Endodermal cell (in vitro differentiated cells): ENCODE measurements at regions not wholly inside any gene's neighbourhood (a gene's known extent, or its start where the extent isn't known, plus 50 kb on each side); places are given as distances from the start of the nearest gene placed in this dataset.

Experiments
- DNase-seq: peaks from one replicate; pipeline ENCODE4 v3.0.0-alpha.2; 2017
- H3K27ac ChIP-seq: 2 replicates; pipeline ENCODE4 v1.5.1; 2013; ENCODE audit warnings: mild to moderate bottlenecking, low read depth, low read length, moderate library complexity
- H3K27me3 ChIP-seq: 2 replicates; pipeline ENCODE4 v1.6.1; 2013; ENCODE audit warnings: mild to moderate bottlenecking, low read length, moderate library complexity; ENCODE audit not compliant: insufficient read depth, control insufficient read depth, poor library complexity, severe bottlenecking
- H3K36me3 ChIP-seq: 2 replicates; pipeline ENCODE4 v1.7.0; 2013; ENCODE audit warnings: mild to moderate bottlenecking, low read length, moderate library complexity; ENCODE audit not compliant: control insufficient read depth, insufficient read depth
- H3K4me1 ChIP-seq: one replicate; pipeline ENCODE4 v1.7.0; 2013; ENCODE audit warnings: low read length; ENCODE audit not compliant: control insufficient read depth, insufficient read depth
- H3K4me3 ChIP-seq: 2 replicates; pipeline ENCODE4 v1.5.1; 2013; ENCODE audit warnings: mild to moderate bottlenecking, low read length, moderate library complexity
- H3K9ac ChIP-seq: 2 replicates; pipeline ENCODE4 v1.6.1; 2013; ENCODE audit warnings: mild to moderate bottlenecking, low read length, moderate library complexity; ENCODE audit not compliant: poor library complexity, severe bottlenecking; ENCODE audit errors: extremely low read depth
- H3K9me3 ChIP-seq: 2 replicates; pipeline ENCODE4 v1.6.1; 2013; ENCODE audit warnings: mild to moderate bottlenecking, low read length, moderate library complexity; ENCODE audit not compliant: control insufficient read depth
- H3K27ac Mint-ChIP-seq: 2 replicates; pipeline ENCODE4 v1.8.0; 2020; ENCODE audit warnings: mixed read lengths
- H3K27me3 Mint-ChIP-seq: 2 replicates; pipeline ENCODE4 v1.8.0; 2021; ENCODE audit warnings: mild to moderate bottlenecking, mixed read lengths; ENCODE audit not compliant: insufficient read depth
- H3K36me3 Mint-ChIP-seq: 2 replicates; pipeline ENCODE4 v1.8.0; 2020; ENCODE audit warnings: low read depth, mixed read lengths
- H3K4me1 Mint-ChIP-seq: 2 replicates; pipeline ENCODE4 v1.8.0; 2020; ENCODE audit warnings: mixed read lengths
- H3K4me3 Mint-ChIP-seq: 2 replicates; pipeline ENCODE4 v1.8.0; 2020; ENCODE audit warnings: mild to moderate bottlenecking, moderate library complexity, mixed read lengths
- H3K9me3 Mint-ChIP-seq: 2 replicates; pipeline ENCODE4 v1.8.0; 2020; ENCODE audit warnings: mild to moderate bottlenecking, mixed read lengths
- WGBS, 2 experiments: methylation state at CpG; one replicate each; pipeline versions ENCODE4 v1.1.5 to v1.1.7; 2013; ENCODE audit warnings: missing lambda C conversion rate in 2 of 2, mixed read lengths in 1 of 2; ENCODE audit not compliant: insufficient coverage in 1 of 2, insufficient read length in 1 of 2; 5-methylcytosine and 5-hydroxymethylcytosine counted together
- TF ChIP-seq, protein P1 (sequence below): fragments of 200-600 bp; sonication (generic); conservative IDR thresholded peaks from 2 replicates; pipeline ENCODE4 v1.5.0; 2021; ENCODE audit warnings: antibody characterized with exemption, mild to moderate bottlenecking

GRCh38 chr4:146041139-146042004 lies 102.7 kb upstream of the ZNF827 start:
- Histone ChIP-seq H3K27me3 (no peaks in the 10 kb centered on the region), H3K4me3 (no peak overlapping the region), H3K27ac (no peak overlapping the region), H3K9ac (no peak overlapping the region), H3K36me3 (no peaks in the 10 kb centered on the region), H3K9me3 (no peaks in the 10 kb centered on the region), H3K4me1 (no peaks in the 10 kb centered on the region)
- Mint-ChIP-seq H3K27me3 (peaks cover 2% of the 10 kb centered on the region), H3K27ac (no peak overlapping the region), H3K4me3 (no peak overlapping the region), H3K9me3 (peaks cover 14% of the 10 kb centered on the region), H3K4me1 (no peaks in the 10 kb centered on the region), H3K36me3 (no peaks in the 10 kb centered on the region)
- WGBS, 2 experiments, result 95 to 100% methylated on average over 1 to 3 of the region's 3 CpGs
- DNase-seq, result no peak
- TF ChIP-seq, protein P1, sequence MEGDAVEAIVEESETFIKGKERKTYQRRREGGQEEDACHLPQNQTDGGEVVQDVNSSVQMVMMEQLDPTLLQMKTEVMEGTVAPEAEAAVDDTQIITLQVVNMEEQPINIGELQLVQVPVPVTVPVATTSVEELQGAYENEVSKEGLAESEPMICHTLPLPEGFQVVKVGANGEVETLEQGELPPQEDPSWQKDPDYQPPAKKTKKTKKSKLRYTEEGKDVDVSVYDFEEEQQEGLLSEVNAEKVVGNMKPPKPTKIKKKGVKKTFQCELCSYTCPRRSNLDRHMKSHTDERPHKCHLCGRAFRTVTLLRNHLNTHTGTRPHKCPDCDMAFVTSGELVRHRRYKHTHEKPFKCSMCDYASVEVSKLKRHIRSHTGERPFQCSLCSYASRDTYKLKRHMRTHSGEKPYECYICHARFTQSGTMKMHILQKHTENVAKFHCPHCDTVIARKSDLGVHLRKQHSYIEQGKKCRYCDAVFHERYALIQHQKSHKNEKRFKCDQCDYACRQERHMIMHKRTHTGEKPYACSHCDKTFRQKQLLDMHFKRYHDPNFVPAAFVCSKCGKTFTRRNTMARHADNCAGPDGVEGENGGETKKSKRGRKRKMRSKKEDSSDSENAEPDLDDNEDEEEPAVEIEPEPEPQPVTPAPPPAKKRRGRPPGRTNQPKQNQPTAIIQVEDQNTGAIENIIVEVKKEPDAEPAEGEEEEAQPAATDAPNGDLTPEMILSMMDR, result no peak

- Mint-ChIP-seq H3K36me3 (no peaks in the 10 kb centered on the region), H3K4me3 (no peak overlapping the region), H3K27me3 (peaks cover 2% of the 10 kb centered on the region), H3K27ac (no peak overlapping the region), H3K4me1 (no peaks in the 10 kb centered on the region), H3K9me3 (peaks cover 14% of the 10 kb centered on the region)
- Histone ChIP-seq H3K27ac (no peak overlapping the region), H3K27me3 (no peaks in the 10 kb centered on the region), H3K9me3 (no peaks in the 10 kb centered on the region), H3K4me1 (no peaks in the 10 kb centered on the region), H3K36me3 (no peaks in the 10 kb centered on the region), H3K4me3 (no peak overlapping the region), H3K9ac (no peak overlapping the region)
- 85% methylated on average over 1 of the region's 1 CpG; no CpG with 5 or more reads in 1 of the 2 experiments for WGBS, 2 experiments
- TF ChIP-seq, protein P1, result no peak
- no peak for DNase-seq
These were observed 102.0 kb upstream of the ZNF827 start for GRCh38 chr4:146040623-146041022.

GRCh38 chr4:146033149-146033548 lies 94.5 kb upstream of the ZNF827 start:
- Mint-ChIP-seq H3K27ac (no peak overlapping the region), H3K36me3 (no peaks in the 10 kb centered on the region), H3K4me1 (peaks cover 21% of the 10 kb centered on the region), H3K4me3 (no peak overlapping the region), H3K9me3 (peaks cover 12% of the 10 kb centered on the region), H3K27me3 (no peaks in the 10 kb centered on the region)
- Histone ChIP-seq H3K36me3 (no peaks in the 10 kb centered on the region), H3K4me1 (no peaks in the 10 kb centered on the region), H3K27me3 (no peaks in the 10 kb centered on the region), H3K4me3 (no peak overlapping the region), H3K9me3 (no peaks in the 10 kb centered on the region), H3K27ac (no peak overlapping the region), H3K9ac (no peak overlapping the region)
- WGBS, 2 experiments, result 82 to 86% methylated on average over 5 of the region's 5 CpGs
- DNase-seq, result peak; percentile 57
- TF ChIP-seq, protein P1, result no peak
